Psoas muscle (tissue), 7 donors: ENCODE measurements at regions not wholly inside any gene's neighbourhood (a gene's known extent, or its start where the extent isn't known, plus 50 kb on each side); places are given as distances from the start of the nearest gene placed in this dataset.

ENCODE experiments used
- ATAC-seq, 4 donors: fragments of 200-7000 bp; cut with Tn5 transposase; one replicate each; pipeline ENCODE4 v1.9.1; 2020; ENCODE audit warnings: moderate library complexity in 3 of 4, mild to moderate bottlenecking in 2 of 4
- DNase-seq, 2 donors: peaks; one replicate each; pipeline ENCODE4 v3.0.0-alpha.2; 2020
- H3K27ac ChIP-seq: fragments of 200-600 bp; one replicate; pipeline ENCODE4 v1.8.0; 2022
- H3K27me3 ChIP-seq, 3 donors: fragments of 200-600 bp in 1 of 3; one replicate each; pipeline versions ENCODE4 v1.6.1 to v1.8.0; 2013 to 2022; ENCODE audit warnings: low read length in 2 of 3, mild to moderate bottlenecking in 2 of 3, moderate library complexity in 1 of 3; ENCODE audit not compliant: insufficient read depth in 3 of 3
- H3K36me3 ChIP-seq, 2 donors: fragments of 200-600 bp in 1 of 2; one replicate each; pipeline versions ENCODE4 v1.6.1 to v1.8.0; 2013 to 2022; ENCODE audit warnings: low read depth in 1 of 2, mild to moderate bottlenecking in 1 of 2, moderate library complexity in 1 of 2; ENCODE audit not compliant: insufficient read depth in 1 of 2
- H3K4me1 ChIP-seq: fragments of 200-600 bp; one replicate; pipeline ENCODE4 v1.8.0; 2022
- H3K4me3 ChIP-seq: fragments of 200-600 bp; one replicate; pipeline ENCODE4 v1.8.0; 2022; ENCODE audit warnings: mild to moderate bottlenecking
- H3K9me3 ChIP-seq: fragments of 200-600 bp; one replicate; pipeline ENCODE4 v1.8.0; 2022
- CTCF ChIP-seq: fragments of 200-600 bp; IDR thresholded peaks from one replicate; pipeline ENCODE4 v1.8.0; 2022; ENCODE audit warnings: antibody characterized with exemption
- WGBS, 3 donors: extraction: QIAGEN DNeasy Blood & Tissue Kit; methylation state at CpG; one replicate each; pipeline versions ENCODE4 v1.1.6 to v1.1.7; 2013; 5-methylcytosine and 5-hydroxymethylcytosine counted together
- intact Hi-C, 2 donors: fragments of 100-400 bp; cut with DNase I; formaldehyde crosslinking; loops; one replicate each; pipeline versions ENCODE4 v1.11.0 to v1.14.2; 2022
- donor health status: healthy with polysubstance abuse.
- donor health status: DM: no; HTN: no; CAD: no; lungs with moderate emphysema.
- donor health status: Bipolar disorder and iron deficiency.
- donor health status: healthy.
- donor health status: DM: yes; HTN: yes; CAD: no.
- donor health status: DM: no; HTN: no; CAD: no.
- donor health status: DM: yes; HTN: yes; CAD: no.

GRCh38 chr13:109622006-109622405 is 164.4 kb downstream of the IRS2 start:
- Histone ChIP-seq H3K9me3 (no peaks in the 10 kb centered on the region), H3K36me3 (no peaks in the 10 kb centered on the region), H3K4me3 (no peak overlapping the region), H3K27ac (no peak overlapping the region), H3K4me1 (no peaks in the 10 kb centered on the region), H3K27me3 (no peaks in the 10 kb centered on the region)
- DNase-seq (no peak), ATAC-seq (no peak)
- TF ChIP-seq CTCF: no peak
- intact Hi-C loops: loop anchor here in 1 of 2 donors (10.0 kb wide), 1 partner anchor 483 kb away; no protein-coding TSS in a partner anchor
- 74 to 78% (median 74%) methylated on average over 4 of the region's 4 CpGs for WGBS, 3 donors

- no peak for ATAC-seq
- H3K4me1 ChIP-seq: no peaks in the 10 kb centered on the region
- intact Hi-C loops: loop anchor here in 1 of 2 donors (10.0 kb wide), 1 partner anchor 169 kb away; the partner anchor contains the start of gene IRS2
Measured at GRCh38 chr13:109615721-109616420, 170.5 kb downstream of the IRS2 start.

GRCh38 chr13:109611912-109612691 is 174.3 kb downstream of the IRS2 start:
- H3K27me3 ChIP-seq: no peaks in the 10 kb centered on the region
- no peak overlapping the region for H3K4me3 ChIP-seq
- no peak overlapping the region for H3K27ac ChIP-seq
- ATAC-seq: no peak
- 79 to 85% (median 81%) methylated on average over 3 of the region's 3 CpGs for WGBS, 3 donors
- intact Hi-C loops: loop anchor here in 1 of 2 donors (10.0 kb wide), 1 partner anchor 173 kb away; the partner anchor contains the start of gene IRS2
- DNase-seq: no peak
- no peaks in the 10 kb centered on the region for H3K9me3 ChIP-seq
- H3K36me3 ChIP-seq: no peaks in the 10 kb centered on the region
- TF ChIP-seq CTCF: no peak
- H3K4me1 ChIP-seq: no peaks in the 10 kb centered on the region

More at GRCh38 chr13:109615721-109616420, 170.5 kb downstream of the IRS2 start:
- no peak overlapping the region for H3K27ac ChIP-seq
- no peak for TF ChIP-seq CTCF
- H3K27me3 ChIP-seq: no peaks in the 10 kb centered on the region
- H3K9me3 ChIP-seq: no peaks in the 10 kb centered on the region
- DNase-seq: no peak
- no peak overlapping the region for H3K4me3 ChIP-seq
- 72 to 78% (median 75%) methylated on average over 8 of the region's 8 CpGs for WGBS, 3 donors
- H3K36me3 ChIP-seq: no peaks in the 10 kb centered on the region

- Histone ChIP-seq H3K4me3 (no peak overlapping the region), H3K27ac (no peak overlapping the region), H3K4me1 (no peaks in the 10 kb centered on the region), H3K36me3 (no peaks in the 10 kb centered on the region), H3K27me3 (no peaks in the 10 kb centered on the region), H3K9me3 (no peaks in the 10 kb centered on the region)
- DNase-seq (peak in 1 of 2 donors; percentile 62), ATAC-seq (peak in 3 of 4 donors; percentile 55 to 65 (median 59))
- intact Hi-C loops: loop anchor here in 1 of 2 donors (10.0 kb wide), 1 partner anchor 174 kb away; the partner anchor contains the start of gene IRS2
- TF ChIP-seq CTCF: peak; percentile 25
- WGBS, 3 donors: 54 to 72% (median 59%) methylated on average over 4 of the region's 4 CpGs
Measured at GRCh38 chr13:109610517-109610916, 175.9 kb downstream of the IRS2 start.
